ENCODE measurements at regions not wholly inside any gene's neighbourhood (a gene's known extent, or its start where the extent isn't known, plus 50 kb on each side); places are given as distances from the start of the nearest gene placed in this dataset.
"Not testable (repeated sequence)": the region's sequence is repeated elsewhere in the genome, so short reads cannot be mapped to it uniquely, and the experiment has no call there.

DNA sequence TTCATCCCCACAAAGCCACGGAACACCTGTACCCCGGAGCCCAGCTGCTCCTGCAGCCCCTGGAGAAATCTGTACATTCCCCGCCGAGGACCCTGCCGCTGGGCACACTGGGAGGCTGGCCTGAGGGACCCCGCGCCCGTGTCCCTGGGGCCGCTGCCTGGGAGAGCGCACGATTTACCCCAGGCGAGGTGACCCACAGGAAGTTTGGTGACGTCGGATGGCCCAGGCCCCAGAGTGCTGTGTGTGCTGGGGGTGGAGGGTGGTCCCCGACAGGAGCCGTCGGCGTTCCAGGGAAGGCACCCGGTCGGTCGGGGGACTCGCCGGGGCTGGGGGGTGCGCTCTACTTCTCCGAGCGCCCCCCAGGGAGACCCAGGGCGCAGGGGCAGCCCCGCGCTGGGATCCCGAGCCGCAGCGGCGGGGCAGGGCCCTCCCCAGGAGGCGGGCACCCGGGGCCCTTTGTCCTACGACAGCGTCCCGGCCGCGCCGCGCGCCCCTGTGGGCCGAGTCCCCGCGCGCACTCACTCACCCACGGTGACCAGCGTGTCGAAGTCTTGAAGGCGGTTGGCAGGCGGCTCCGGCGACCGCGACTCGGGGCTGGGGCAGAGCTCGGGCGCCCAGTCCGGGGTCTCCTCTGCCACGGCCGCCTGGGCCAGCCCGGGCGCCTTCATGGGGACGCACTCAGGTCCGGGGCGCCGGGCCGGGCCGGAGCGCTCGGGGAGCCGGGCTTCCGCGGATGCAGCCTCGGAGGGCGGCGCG, 206.4 kb upstream of the PRKX start:
- DNase-seq (ENCODE audit: low read depth): not testable (repeated sequence)

DNA sequence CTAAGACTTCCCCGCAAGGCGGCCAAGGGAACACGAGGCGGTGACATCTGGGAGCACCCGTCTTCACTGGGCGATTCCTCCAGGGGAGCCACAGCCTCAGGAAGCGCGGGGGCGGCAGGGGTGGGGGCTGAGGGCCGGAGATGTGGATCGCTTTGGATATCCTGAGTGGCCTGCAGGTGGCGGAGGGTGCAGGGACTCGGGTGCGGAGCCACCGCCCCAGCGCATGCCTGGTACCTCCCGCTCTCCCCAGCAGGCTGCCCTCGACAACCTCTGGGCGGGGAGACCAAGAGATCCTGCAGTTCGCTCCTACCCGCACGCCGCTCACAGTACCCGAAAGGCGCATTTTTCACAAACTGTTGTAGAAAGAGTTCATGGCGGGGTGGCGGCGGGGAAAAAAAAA, 201.4 kb upstream of the PRKX start:
- not testable (repeated sequence) for DNase-seq (ENCODE audit: low read depth)

DNA sequence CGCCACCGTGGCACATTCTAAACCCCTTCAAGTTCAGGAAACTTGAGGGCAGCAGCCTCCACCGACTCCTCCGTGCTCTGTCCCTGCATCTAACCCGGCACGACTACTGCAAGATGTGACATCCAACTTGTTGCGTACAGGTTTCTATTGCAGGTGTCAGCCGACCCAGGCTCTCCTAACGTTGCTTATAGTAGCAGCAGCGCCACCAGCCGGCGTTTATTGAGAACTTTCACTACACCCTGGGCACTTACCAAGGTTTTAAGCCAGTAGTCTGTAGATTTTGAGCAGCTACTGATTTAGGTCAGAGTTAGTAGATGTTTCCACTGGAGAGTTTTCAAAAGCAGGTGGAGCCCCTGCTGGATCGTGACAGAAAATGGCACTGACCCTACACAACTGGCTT, 200.6 kb upstream of the PRKX start:
- not testable (repeated sequence) for DNase-seq (ENCODE audit: low read depth)

DNA sequence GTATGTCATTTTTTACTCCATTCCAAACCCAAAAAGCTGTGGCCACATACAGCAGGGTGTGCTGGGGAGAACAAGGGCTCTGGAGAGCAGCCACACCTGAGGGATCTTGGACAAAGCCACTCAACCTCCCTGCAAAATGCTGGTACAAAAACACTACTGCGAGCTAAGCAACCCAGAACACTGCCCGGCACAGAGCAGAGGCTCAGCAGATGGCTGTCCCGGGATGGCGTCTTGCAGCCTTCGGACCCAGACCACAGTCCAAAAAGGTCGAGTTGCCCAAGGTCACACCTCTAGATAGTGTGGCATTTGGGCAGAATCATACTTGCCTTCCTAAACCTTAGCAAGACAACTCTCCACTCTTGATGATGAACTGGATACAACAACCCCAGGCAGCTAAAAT, 197.6 kb upstream of the PRKX start:
- DNase-seq (ENCODE audit: low read depth): not testable (repeated sequence)

DNA sequence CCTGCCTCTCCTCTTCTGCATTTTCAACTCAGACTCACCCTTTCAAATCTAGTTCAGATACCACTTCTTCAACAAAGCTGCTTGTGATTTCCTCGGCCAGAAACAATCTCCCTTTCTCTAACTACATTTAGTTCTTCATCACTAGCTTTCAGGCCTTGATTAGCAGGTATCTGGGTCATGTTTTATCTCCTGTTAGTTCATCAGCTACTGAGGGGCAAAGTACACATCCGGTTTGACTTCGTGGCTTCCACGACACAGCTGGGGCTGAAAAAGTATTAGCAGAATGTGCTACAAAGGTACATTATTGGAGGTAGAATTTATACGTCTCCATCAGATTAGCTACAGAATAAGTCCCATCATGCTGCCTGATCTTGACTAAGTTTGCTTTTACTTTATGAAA, 197.2 kb upstream of the PRKX start:
- DNase-seq (ENCODE audit: low read depth): not testable (repeated sequence)

DNA sequence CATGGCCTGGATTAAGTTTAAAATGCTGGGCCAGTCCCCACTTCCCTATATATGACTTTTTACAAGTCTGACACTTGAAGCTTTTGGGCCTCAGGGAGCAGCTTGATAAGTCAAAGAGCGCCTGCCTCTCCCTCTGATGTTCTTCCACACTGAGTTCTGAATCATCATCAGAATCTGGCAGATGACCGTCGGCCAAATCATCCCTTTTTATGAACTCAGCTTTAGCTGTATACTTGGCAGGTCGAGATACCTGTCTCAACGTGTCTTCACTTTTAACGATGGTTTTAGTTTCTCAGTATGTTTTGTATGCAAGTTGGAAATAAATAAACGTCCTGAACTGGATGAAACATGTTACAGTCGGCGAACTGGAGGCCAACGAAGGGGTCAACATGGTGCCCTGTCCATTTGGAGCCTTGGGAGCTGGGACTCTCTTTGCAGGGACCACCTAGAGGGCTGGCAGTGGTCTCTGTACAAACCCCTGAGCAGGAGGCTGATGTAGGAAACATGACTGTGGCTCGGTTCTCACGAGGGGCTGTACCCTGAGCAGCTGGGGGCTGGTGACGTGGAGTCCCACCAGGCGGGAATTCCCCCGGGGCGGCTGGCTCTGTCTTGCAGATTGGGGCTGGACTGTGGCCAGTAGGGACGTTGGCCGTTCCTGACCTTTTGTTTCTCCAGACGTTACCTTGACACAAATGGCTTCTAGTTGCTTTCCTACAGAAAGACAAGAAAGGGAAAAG, 192.2 kb upstream of the PRKX start:
- not testable (repeated sequence) for DNase-seq (ENCODE audit: low read depth)

DNA sequence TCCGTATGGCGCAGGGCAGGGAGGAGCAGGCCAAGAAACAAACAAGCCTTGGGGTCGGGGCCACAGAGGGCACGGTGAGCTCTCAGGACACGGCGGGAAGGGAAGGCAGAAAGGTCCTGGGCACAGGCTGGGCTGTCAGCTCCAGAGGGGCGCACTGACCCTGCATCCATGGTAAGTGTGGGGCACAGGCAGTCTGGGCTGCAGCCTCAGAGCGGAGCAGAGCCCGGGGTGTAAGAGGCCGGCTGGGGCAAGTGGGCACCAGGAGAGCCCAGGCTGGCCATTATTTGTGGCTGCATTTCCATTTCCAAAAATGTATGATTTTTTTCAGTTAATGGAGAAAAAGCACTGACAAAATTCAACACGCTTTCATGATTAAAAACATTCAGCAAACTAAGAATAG, 188.8 kb upstream of the PRKX start:
- not testable (repeated sequence) for DNase-seq (ENCODE audit: low read depth)

DNA sequence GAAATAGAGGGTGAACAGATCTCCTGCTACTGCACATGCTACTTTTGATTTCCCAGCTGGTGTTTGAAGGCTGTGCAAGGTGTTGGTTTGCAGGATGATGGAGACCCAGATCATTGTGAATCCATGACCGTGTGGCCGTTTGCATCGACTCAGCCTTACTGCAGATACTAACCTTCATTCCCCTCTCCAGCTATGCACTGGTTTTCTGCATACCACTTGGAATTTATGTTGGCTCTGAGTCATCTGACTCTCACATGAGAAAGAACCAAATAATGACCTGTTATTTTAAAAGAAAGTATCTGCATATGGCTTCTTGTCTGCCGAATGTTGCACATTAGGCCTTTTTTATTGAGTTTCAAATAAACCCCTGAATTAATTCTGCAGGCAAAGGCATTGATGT, 183.3 kb upstream of the PRKX start:
- DNase-seq (ENCODE audit: low read depth): not testable (repeated sequence)

DNA sequence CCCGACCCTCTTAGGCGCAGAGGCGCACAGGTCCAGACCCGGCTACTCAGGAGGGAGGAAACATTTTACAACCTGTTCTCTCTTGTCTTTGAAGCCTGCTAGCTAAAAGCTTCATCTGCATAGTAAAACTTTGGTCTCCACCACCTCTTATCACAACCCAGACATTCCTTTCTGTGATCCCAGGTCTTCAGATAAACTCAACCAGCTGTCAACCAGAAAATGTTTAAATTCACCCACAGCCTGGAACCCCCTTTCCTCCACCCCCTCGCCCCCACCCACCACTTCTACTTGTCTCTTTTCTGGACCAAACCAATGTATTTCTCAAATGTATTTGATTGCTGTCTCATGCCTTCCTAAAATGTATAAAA, 169.1 kb upstream of the PRKX start:
- DNase-seq (ENCODE audit: low read depth): not testable (repeated sequence)

DNA sequence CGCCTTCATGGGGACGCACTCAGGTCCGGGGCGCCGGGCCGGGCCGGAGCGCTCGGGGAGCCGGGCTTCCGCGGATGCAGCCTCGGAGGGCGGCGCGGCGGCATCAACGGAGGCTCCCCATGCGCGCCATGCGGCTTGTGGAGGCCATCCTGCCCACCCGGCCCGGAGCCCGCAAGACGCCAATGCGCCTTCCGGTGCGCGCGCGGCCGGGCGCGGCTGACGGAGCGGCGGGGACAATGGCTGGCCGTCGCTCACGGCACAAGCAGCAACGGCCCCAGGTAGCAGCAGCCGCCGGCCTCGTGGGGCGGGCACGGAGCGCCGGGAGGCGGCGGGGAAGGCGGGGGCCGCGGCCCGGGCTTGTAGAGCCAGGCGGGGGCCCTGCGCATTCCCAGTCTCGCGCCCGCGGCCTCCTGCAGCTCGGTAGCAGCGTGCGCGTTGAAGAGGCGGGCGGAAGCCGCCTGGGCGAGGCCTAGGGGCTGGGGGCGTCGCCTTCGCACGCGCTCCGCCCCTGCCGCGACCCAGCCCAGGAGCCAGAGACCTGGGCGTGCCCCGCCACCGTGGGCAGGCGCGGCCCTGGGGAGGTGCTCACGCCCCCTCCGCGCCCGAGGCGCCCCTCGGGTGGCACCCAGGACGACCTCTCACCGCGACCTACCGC, 168.6 kb upstream of the PRKX start:
- DNase-seq (ENCODE audit: low read depth): not testable (repeated sequence)

DNA sequence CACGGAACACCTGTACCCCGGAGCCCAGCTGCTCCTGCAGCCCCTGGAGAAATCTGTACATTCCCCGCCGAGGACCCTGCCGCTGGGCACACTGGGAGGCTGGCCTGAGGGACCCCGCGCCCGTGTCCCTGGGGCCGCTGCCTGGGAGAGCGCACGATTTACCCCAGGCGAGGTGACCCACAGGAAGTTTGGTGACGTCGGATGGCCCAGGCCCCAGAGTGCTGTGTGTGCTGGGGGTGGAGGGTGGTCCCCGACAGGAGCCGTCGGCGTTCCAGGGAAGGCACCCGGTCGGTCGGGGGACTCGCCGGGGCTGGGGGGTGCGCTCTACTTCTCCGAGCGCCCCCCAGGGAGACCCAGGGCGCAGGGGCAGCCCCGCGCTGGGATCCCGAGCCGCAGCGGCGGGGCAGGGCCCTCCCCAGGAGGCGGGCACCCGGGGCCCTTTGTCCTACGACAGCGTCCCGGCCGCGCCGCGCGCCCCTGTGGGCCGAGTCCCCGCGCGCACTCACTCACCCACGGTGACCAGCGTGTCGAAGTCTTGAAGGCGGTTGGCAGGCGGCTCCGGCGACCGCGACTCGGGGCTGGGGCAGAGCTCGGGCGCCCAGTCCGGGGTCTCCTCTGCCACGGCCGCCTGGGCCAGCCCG, 167.9 kb upstream of the PRKX start:
- DNase-seq (ENCODE audit: low read depth): not testable (repeated sequence)

DNA sequence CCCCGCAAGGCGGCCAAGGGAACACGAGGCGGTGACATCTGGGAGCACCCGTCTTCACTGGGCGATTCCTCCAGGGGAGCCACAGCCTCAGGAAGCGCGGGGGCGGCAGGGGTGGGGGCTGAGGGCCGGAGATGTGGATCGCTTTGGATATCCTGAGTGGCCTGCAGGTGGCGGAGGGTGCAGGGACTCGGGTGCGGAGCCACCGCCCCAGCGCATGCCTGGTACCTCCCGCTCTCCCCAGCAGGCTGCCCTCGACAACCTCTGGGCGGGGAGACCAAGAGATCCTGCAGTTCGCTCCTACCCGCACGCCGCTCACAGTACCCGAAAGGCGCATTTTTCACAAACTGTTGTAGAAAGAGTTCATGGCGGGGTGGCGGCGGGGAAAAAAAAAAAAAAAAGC, 162.9 kb upstream of the PRKX start:
- DNase-seq (ENCODE audit: low read depth): not testable (repeated sequence)

DNA sequence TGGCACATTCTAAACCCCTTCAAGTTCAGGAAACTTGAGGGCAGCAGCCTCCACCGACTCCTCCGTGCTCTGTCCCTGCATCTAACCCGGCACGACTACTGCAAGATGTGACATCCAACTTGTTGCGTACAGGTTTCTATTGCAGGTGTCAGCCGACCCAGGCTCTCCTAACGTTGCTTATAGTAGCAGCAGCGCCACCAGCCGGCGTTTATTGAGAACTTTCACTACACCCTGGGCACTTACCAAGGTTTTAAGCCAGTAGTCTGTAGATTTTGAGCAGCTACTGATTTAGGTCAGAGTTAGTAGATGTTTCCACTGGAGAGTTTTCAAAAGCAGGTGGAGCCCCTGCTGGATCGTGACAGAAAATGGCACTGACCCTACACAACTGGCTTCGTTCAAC, 162.2 kb upstream of the PRKX start:
- not testable (repeated sequence) for DNase-seq (ENCODE audit: low read depth)

DNA sequence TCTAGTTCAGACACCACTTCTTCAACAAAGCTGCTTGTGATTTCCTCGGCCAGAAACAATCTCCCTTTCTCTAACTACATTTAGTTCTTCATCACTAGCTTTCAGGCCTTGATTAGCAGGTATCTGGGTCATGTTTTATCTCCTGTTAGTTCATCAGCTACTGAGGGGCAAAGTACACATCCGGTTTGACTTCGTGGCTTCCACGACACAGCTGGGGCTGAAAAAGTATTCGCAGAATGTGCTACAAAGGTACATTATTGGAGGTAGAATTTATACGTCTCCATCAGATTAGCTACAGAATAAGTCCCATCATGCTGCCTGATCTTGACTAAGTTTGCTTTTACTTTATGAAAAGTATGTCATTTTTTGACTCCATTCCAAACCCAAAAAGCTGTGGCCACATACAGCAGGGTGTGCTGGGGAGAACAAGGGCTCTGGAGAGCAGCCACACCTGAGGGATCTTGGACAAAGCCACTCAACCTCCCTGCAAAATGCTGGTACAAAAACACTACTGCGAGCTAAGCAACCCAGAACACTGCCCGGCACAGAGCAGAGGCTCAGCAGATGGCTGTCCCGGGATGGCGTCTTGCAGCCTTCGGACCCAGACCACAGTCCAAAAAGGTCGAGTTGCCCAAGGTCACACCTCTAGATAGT, 158.9 kb upstream of the PRKX start:
- not testable (repeated sequence) for DNase-seq (ENCODE audit: low read depth)

DNA sequence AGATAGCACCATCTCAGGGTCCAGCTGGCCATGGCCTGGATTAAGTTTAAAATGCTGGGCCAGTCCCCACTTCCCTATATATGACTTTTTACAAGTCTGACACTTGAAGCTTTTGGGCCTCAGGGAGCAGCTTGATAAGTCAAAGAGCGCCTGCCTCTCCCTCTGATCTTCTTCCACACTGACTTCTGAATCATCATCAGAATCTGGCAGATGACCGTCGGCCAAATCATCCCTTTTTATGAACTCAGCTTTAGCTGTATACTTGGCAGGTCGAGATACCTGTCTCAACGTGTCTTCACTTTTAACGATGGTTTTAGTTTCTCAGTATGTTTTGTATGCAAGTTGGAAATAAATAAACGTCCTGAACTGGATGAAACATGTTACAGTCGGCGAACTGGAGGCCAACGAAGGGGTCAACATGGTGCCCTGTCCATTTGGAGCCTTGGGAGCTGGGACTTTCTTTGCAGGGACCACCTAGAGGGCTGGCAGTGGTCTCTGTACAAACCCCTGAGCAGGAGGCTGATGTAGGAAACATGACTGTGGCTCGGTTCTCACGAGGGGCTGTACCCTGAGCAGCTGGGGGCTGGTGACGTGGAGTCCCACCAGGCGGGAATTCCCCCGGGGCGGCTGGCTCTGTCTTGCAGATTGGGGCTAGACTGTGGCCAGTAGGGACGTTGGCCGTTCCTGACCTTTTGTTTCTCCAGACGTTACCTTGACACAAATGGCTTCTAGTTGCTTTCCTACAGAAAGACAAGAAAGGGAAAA, 153.8 kb upstream of the PRKX start:
- not testable (repeated sequence) for DNase-seq (ENCODE audit: low read depth)

DNA sequence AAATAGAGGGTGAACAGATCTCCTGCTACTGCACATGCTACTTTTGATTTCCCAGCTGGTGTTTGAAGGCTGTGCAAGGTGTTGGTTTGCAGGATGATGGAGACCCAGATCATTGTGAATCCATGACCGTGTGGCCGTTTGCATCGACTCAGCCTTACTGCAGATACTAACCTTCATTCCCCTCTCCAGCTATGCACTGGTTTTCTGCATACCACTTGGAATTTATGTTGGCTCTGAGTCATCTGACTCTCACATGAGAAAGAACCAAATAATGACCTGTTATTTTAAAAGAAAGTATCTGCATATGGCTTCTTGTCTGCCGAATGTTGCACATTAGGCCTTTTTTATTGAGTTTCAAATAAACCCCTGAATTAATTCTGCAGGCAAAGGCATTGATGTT, 144.9 kb upstream of the PRKX start:
- not testable (repeated sequence) for DNase-seq (ENCODE audit: low read depth)

DNA sequence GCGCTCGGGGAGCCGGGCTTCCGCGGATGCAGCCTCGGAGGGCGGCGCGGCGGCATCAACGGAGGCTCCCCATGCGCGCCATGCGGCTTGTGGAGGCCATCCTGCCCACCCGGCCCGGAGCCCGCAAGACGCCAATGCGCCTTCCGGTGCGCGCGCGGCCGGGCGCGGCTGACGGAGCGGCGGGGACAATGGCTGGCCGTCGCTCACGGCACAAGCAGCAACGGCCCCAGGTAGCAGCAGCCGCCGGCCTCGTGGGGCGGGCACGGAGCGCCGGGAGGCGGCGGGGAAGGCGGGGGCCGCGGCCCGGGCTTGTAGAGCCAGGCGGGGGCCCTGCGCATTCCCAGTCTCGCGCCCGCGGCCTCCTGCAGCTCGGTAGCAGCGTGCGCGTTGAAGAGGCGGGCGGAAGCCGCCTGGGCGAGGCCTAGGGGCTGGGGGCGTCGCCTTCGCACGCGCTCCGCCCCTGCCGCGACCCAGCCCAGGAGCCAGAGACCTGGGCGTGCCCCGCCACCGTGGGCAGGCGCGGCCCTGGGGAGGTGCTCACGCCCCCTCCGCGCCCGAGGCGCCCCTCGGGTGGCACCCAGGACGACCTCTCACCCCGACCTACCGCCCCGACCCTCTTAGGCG, 130.2 kb upstream of the PRKX start:
- DNase-seq (ENCODE audit: low read depth): not testable (repeated sequence)

DNA sequence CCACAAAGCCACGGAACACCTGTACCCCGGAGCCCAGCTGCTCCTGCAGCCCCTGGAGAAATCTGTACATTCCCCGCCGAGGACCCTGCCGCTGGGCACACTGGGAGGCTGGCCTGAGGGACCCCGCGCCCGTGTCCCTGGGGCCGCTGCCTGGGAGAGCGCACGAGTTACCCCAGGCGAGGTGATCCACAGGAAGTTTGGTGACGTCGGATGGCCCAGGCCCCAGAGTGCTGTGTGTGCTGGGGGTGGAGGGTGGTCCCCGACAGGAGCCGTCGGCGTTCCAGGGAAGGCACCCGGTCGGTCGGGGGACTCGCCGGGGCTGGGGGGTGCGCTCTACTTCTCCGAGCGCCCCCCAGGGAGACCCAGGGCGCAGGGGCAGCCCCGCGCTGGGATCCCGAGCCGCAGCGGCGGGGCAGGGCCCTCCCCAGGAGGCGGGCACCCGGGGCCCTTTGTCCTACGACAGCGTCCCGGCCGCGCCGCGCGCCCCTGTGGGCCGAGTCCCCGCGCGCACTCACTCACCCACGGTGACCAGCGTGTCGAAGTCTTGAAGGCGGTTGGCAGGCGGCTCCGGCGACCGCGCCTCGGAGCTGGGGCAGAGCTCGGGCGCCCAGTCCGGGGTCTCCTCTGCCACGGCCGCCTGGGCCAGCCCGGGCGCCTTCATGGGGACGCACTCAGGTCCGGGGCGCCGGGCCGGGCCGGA, 129.5 kb upstream of the PRKX start:
- peak; percentile 1 for DNase-seq (ENCODE audit: low read depth)

DNA sequence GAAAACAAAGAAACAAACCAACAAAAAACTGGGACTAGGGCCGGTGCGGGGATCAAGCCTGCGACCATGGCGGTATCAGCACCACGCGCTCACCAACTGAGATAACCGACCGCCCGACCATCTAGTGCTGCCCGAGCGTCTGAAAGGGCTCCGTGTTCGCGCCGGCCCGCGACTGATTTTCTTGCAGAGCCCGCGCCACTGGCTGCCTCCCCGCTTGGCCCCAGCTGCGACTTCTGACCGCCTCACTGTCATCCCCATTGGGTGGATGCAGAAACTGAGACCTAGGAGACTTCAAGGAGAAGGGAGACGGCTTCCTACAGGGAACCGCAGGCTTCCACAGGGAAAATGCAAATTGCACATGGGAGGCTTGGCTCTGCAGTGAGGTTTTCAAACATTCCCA, 125.3 kb upstream of the PRKX start:
- DNase-seq (ENCODE audit: low read depth): not testable (repeated sequence)
